ENCODE measurements at regions not wholly inside any gene's neighbourhood (a gene's known extent, or its start where the extent isn't known, plus 50 kb on each side); places are given as distances from the start of the nearest gene placed in this dataset.

GRCh38 chr17:33352526-33352925 lies 59.4 kb upstream of the ASIC2 start:
- POLR2A ChIA-PET = no interaction called here
- BruUV-seq (replicated peaks) = no TSS peak
- no peak overlapping the region for H3K27ac Mint-ChIP-seq (ENCODE audit: low read depth, unreplicated experiment)
- no peak overlapping the region for H3K4me3 Mint-ChIP-seq (ENCODE audit: unreplicated experiment)
- CTCF ChIA-PET = no interaction called here
- no peaks in the 10 kb centered on the region for H3K27me3 Mint-ChIP-seq (ENCODE audit: insufficient read depth, unreplicated experiment)
- H3K4me1 Mint-ChIP-seq (ENCODE audit: insufficient read depth, unreplicated experiment) = no peaks in the 10 kb centered on the region
- peaks cover 11% of the 10 kb centered on the region for H3K9me3 Mint-ChIP-seq (ENCODE audit: unreplicated experiment)
- H3K36me3 Mint-ChIP-seq (ENCODE audit: insufficient read depth, unreplicated experiment) = no peaks in the 10 kb centered on the region
- intact Hi-C loops (cut with micrococcal nuclease) = no loop called here
- no peak for DNase-seq (ENCODE audit: unreplicated experiment)
- TF ChIP-seq CTCF (IDR thresholded peaks at IDR 0.05; ENCODE audit: unreplicated experiment) = no peak

GRCh38 chr17:33356266-33356665 lies 63.2 kb upstream of the ASIC2 start:
- no TSS peak for BruUV-seq (replicated peaks)

GRCh38 chr17:33363475-33363874 lies 70.4 kb upstream of the ASIC2 start:
- POLR2A ChIA-PET = no interaction called here
- intact Hi-C loops (cut with micrococcal nuclease) = no loop called here
- no TSS peak for BruUV-seq (replicated peaks)
- no peaks in the 10 kb centered on the region for H3K36me3 Mint-ChIP-seq (ENCODE audit: insufficient read depth, unreplicated experiment)
- H3K9me3 Mint-ChIP-seq (ENCODE audit: unreplicated experiment) = peaks cover 29% of the 10 kb centered on the region
- CTCF ChIA-PET = no interaction called here
- H3K4me3 Mint-ChIP-seq (ENCODE audit: unreplicated experiment) = no peak overlapping the region
- DNase-seq (ENCODE audit: unreplicated experiment) = no peak
- H3K27me3 Mint-ChIP-seq (ENCODE audit: insufficient read depth, unreplicated experiment) = no peaks in the 10 kb centered on the region
- H3K27ac Mint-ChIP-seq (ENCODE audit: low read depth, unreplicated experiment) = no peak overlapping the region
- no peak for TF ChIP-seq CTCF (IDR thresholded peaks at IDR 0.05; ENCODE audit: unreplicated experiment)
- no peaks in the 10 kb centered on the region for H3K4me1 Mint-ChIP-seq (ENCODE audit: insufficient read depth, unreplicated experiment)

More at GRCh38 chr17:33356266-33356665, 63.2 kb upstream of the ASIC2 start:
- ChIA-PET POLR2A (no interaction called here), CTCF (no interaction called here)
- no peaks in the 10 kb centered on the region for H3K36me3 Mint-ChIP-seq (ENCODE audit: insufficient read depth, unreplicated experiment)
- H3K27me3 Mint-ChIP-seq (ENCODE audit: insufficient read depth, unreplicated experiment) = no peaks in the 10 kb centered on the region
- no peak for DNase-seq (ENCODE audit: unreplicated experiment)
- H3K4me1 Mint-ChIP-seq (ENCODE audit: insufficient read depth, unreplicated experiment) = no peaks in the 10 kb centered on the region
- TF ChIP-seq CTCF (IDR thresholded peaks at IDR 0.05; ENCODE audit: unreplicated experiment) = no peak
- intact Hi-C loops (cut with micrococcal nuclease) = no loop called here
- H3K9me3 Mint-ChIP-seq (ENCODE audit: unreplicated experiment) = peaks cover 18% of the 10 kb centered on the region
- H3K27ac Mint-ChIP-seq (ENCODE audit: low read depth, unreplicated experiment) = no peak overlapping the region
- H3K4me3 Mint-ChIP-seq (ENCODE audit: unreplicated experiment) = no peak overlapping the region

DNA sequence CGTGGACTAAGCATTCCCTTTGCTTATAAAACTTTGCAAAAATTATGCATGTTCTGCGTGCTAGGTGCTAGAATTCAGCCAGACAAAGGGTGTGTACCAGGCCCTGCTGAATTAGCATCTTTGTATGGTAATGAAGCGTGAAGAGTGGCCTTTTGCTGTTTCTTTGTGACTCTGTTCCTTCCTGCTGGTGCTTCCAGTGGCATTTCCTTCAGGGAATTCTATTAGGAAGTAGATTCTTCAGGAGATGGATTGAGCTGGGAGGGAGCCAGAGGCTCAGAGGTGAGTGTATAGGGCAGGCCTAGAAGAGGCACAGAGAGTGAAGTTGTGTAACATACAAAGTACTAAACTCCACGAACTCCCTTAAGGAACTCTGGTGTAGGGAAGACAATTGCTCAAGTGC lies 73.9 kb upstream of the ASIC2 start:
- no TSS peak for BruUV-seq (replicated peaks)
- H3K27me3 Mint-ChIP-seq (ENCODE audit: insufficient read depth, unreplicated experiment) = no peaks in the 10 kb centered on the region

More for the DNA sequence above, 73.9 kb upstream of the ASIC2 start:
- H3K4me3 Mint-ChIP-seq (ENCODE audit: unreplicated experiment) = no peak overlapping the region
- ChIA-PET CTCF (no interaction called here), POLR2A (no interaction called here)
- no peaks in the 10 kb centered on the region for H3K4me1 Mint-ChIP-seq (ENCODE audit: insufficient read depth, unreplicated experiment)
- TF ChIP-seq CTCF (IDR thresholded peaks at IDR 0.05; ENCODE audit: unreplicated experiment) = no peak
- intact Hi-C loops (cut with micrococcal nuclease) = no loop called here
- no peak for DNase-seq (ENCODE audit: unreplicated experiment)
- peaks cover 19% of the 10 kb centered on the region for H3K9me3 Mint-ChIP-seq (ENCODE audit: unreplicated experiment)
- H3K27ac Mint-ChIP-seq (ENCODE audit: low read depth, unreplicated experiment) = no peak overlapping the region
- H3K36me3 Mint-ChIP-seq (ENCODE audit: insufficient read depth, unreplicated experiment) = no peaks in the 10 kb centered on the region

Data from MCF 10A (cell line).